Nephron progenitor cell (in vitro differentiated cells): ENCODE measurements at regions not wholly inside any gene's neighbourhood (a gene's known extent, or its start where the extent isn't known, plus 50 kb on each side); places are given as distances from the start of the nearest gene placed in this dataset.
"Not testable (repeated sequence)": the region's sequence is repeated elsewhere in the genome, so short reads cannot be mapped to it uniquely, and the experiment has no call there.

ENCODE experiments used
- DNase-seq: peaks from one replicate; pipeline ENCODE4 v3.0.0; 2021
- H3K27ac Mint-ChIP-seq: 2 replicates; pipeline ENCODE4 v1.8.0; 2021; ENCODE audit warnings: mild to moderate bottlenecking, moderate library complexity, mixed read lengths
- H3K27me3 Mint-ChIP-seq: 2 replicates; pipeline ENCODE4 v1.8.0; 2021; ENCODE audit warnings: mild to moderate bottlenecking, low read depth, mixed read lengths; ENCODE audit not compliant: poor library complexity
- H3K36me3 Mint-ChIP-seq: 2 replicates; pipeline ENCODE4 v1.8.0; 2021; ENCODE audit warnings: low read depth, mixed read lengths
- H3K4me1 Mint-ChIP-seq: 2 replicates; pipeline ENCODE4 v1.8.0; 2021; ENCODE audit warnings: mixed read lengths
- H3K4me3 Mint-ChIP-seq: 2 replicates; pipeline ENCODE4 v1.8.0; 2021; ENCODE audit warnings: mild to moderate bottlenecking, moderate library complexity, mixed read lengths
- H3K9me3 Mint-ChIP-seq: 2 replicates; pipeline ENCODE4 v1.8.0; 2021; ENCODE audit warnings: mild to moderate bottlenecking, moderate library complexity, mixed read lengths
- TF ChIP-seq, protein P1 (sequence below): fragments of 200-600 bp; sonication (generic); IDR thresholded peaks from 2 replicates; pipeline ENCODE4 v1.5.0; 2021; ENCODE audit warnings: antibody characterized with exemption

DNA sequence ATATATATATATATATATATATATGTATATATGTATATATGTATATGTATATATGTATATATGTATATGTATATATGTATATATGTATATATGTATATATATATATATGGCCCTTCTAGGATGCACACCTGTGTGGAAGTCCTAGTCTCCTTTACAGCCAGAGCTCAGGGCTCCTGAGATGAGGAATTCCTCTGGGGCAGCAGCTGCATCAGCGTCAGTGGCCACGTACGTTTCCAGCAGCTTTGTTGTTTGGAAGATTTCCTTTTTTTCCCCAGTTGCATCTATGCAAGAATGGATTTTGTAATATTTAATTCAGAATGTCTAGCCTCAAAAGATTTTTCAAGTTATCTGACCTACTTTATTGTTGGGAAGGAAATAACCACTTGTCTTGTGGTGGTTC, 68.6 kb downstream of the TNFAIP2 start:
- TF ChIP-seq, protein P1, sequence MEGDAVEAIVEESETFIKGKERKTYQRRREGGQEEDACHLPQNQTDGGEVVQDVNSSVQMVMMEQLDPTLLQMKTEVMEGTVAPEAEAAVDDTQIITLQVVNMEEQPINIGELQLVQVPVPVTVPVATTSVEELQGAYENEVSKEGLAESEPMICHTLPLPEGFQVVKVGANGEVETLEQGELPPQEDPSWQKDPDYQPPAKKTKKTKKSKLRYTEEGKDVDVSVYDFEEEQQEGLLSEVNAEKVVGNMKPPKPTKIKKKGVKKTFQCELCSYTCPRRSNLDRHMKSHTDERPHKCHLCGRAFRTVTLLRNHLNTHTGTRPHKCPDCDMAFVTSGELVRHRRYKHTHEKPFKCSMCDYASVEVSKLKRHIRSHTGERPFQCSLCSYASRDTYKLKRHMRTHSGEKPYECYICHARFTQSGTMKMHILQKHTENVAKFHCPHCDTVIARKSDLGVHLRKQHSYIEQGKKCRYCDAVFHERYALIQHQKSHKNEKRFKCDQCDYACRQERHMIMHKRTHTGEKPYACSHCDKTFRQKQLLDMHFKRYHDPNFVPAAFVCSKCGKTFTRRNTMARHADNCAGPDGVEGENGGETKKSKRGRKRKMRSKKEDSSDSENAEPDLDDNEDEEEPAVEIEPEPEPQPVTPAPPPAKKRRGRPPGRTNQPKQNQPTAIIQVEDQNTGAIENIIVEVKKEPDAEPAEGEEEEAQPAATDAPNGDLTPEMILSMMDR, result no peak
- Mint-ChIP-seq H3K4me1 (peaks cover 38% of the 10 kb centered on the region), H3K4me3 (no peak overlapping the region), H3K27ac (no peak overlapping the region), H3K9me3 (peaks cover 34% of the 10 kb centered on the region), H3K27me3 (peaks cover 60% of the 10 kb centered on the region), H3K36me3 (peaks cover 5% of the 10 kb centered on the region)
- DNase-seq, result no peak

DNA sequence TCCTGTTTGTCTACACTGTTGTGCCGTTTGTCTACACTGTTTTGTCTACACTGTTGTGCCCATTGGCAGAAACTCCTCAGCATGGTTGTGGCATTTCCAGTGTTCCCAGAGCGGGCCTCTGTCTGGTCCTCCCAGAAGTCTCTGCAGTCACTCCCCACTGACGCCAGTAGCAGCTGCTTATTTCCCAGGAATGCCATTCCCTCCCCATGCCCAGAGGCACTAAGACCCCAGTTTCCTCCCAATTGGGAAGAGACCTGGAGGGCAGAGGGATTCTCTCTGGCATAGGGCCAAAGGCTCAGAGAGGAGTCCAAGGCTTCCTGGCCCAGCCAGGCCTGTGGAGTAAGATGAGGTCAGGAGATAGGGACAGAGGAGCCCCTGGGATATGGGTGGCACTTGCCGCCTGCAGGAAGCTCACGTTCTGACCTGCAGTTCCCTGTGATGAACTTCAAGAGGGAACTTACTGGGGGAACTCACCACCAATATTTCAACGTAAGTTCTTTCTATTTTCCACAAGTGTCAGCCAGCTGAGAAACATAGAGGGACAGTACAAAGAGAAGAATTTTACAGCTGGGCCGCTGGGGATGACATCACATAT, 69.1 kb downstream of the TNFAIP2 start:
- TF ChIP-seq, protein P1, result no peak
- H3K4me3 Mint-ChIP-seq, result no peak overlapping the region
- peaks cover 34% of the 10 kb centered on the region for H3K9me3 Mint-ChIP-seq
- peaks cover 5% of the 10 kb centered on the region for H3K36me3 Mint-ChIP-seq
- H3K27ac Mint-ChIP-seq, result no peak overlapping the region
- no peak for DNase-seq
- H3K4me1 Mint-ChIP-seq, result peaks cover 37% of the 10 kb centered on the region
- peaks cover 55% of the 10 kb centered on the region for H3K27me3 Mint-ChIP-seq

DNA sequence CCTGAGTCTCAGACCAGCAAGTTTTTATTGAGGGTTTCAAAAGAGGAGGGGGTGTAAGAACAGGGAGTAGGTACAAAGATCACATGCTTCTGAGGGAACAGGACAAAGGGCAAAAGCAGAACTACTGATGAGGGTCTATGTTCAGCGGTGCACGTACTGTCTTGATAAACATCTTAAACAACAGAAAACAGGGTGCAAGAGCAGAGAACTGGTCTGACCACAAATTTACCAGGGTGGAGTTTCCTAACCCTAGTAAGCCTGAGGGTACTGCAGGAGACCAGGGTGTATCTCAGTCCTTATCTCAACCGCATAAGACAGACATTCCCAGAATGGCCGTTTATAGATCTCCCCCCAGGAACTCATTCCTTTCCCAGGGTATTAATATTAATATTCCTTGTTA, 69.6 kb downstream of the TNFAIP2 start:
- H3K36me3 Mint-ChIP-seq, H3K4me3 Mint-ChIP-seq, H3K27ac Mint-ChIP-seq, DNase-seq: not testable (repeated sequence)
- peaks cover 38% of the 10 kb centered on the region for H3K4me1 Mint-ChIP-seq
- peaks cover 50% of the 10 kb centered on the region for H3K27me3 Mint-ChIP-seq
- peaks cover 34% of the 10 kb centered on the region for H3K9me3 Mint-ChIP-seq

DNA sequence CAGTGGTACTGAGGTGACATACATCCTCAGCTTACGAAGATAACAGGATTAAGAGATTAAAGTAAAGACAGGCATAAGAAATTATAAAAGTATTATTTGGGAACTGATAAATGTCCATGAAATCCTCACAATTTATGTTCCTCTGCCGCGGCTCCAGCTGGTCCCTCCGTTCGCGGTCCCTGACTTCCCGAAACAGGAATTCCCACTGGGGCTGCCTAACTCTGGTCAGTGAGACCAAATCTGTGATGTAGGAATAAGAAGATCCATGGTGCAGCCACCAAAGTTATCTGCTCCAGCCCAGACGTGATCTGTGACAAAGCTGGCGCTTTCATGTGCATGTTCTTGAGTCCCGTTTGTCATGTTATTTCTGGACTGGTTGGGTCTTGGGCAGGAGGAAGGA, 70.2 kb downstream of the TNFAIP2 start:
- Mint-ChIP-seq H3K4me1 (peaks cover 39% of the 10 kb centered on the region), H3K27me3 (peaks cover 44% of the 10 kb centered on the region), H3K9me3 (peaks cover 34% of the 10 kb centered on the region)
- H3K27ac Mint-ChIP-seq, DNase-seq, H3K36me3 Mint-ChIP-seq, H3K4me3 Mint-ChIP-seq: not testable (repeated sequence)

DNA sequence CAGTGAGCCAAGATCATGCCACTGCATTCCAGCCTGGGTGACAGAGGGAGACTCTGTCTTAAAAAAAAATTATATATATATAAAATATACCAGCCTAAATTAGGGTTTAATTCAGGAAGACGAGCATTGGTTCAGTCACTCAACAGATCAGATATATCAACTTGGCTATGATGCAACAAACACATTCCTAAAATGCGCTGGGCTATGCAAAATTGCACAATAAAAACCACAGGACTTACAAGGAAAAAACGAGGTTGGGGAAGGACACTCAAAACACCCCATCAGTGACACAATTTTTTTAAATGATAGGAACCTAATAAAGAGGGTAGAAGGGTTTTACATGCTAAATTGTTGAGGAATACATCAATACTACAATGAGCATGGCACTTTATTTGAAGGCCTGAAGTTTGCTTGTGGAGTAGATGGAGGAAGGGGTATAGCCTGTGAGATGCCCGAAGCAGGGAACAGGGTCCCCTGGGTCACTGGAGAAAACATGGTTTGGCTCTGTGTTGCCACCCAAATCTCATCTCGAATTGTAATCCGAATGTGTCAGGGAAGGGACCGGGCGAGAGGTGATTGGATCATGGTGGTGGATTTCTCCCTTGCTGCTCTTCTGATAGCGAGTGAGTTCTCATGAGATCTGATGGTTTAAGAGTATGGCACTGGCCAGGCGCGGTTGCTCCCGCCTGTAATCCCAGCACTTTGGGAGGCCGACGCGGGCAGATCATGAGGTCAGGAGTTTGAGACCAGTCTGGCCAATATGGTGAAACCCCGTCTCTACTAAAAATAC, 71.2 kb downstream of the TNFAIP2 start:
- H3K27ac Mint-ChIP-seq, result no peak overlapping the region
- peaks cover 34% of the 10 kb centered on the region for H3K9me3 Mint-ChIP-seq
- H3K4me1 Mint-ChIP-seq, result peaks cover 45% of the 10 kb centered on the region
- peaks cover 37% of the 10 kb centered on the region for H3K27me3 Mint-ChIP-seq
- H3K4me3 Mint-ChIP-seq, result no peak overlapping the region
- H3K36me3 Mint-ChIP-seq, result peaks cover 5% of the 10 kb centered on the region
- TF ChIP-seq, protein P1, result no peak
- no peak for DNase-seq

DNA sequence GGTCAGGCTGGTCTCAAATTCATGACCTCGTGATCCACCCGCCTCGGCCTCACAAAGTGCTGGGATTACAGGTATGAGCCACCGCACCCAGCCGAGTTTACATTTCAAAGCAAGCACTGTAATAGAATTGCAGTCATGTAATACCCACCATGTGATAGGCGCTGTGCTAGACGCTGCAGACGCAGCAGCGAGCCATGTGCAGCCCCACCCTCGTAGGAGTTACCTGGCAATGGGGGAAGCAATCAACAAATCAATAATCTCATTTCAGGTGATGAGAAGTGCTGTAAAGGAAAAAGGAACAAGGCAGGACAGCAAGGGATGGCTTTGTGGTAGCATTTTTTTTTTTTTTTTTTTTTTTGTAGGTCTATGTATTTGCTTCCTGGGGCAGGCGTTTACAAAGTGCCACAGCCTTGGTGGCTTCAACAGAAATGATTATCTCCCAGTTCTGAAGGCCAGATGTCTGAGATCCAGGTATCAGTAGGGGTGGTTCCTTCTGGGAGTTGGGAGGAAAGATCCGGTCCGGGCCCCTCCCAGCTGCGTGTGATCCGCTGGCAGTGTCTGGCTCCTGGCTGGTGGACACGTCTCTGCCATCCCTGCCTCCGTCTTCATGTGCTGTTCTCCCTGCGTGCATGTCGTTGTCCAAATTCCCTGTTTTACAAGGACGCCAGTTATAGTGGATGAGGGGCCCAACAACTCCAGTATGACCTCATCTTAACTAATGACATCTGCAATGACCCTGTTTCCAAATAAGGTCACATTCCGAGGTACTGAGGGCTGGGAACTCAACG, 72.8 kb downstream of the TNFAIP2 start:
- no peak overlapping the region for H3K27ac Mint-ChIP-seq
- DNase-seq, result no peak

More for the DNA sequence above, 72.8 kb downstream of the TNFAIP2 start:
- Mint-ChIP-seq H3K4me3 (no peak overlapping the region), H3K36me3 (peaks cover 8% of the 10 kb centered on the region), H3K27me3 (peaks cover 21% of the 10 kb centered on the region), H3K4me1 (peaks cover 36% of the 10 kb centered on the region), H3K9me3 (peaks cover 27% of the 10 kb centered on the region)
- TF ChIP-seq, protein P1, result no peak
